K562 (cell line): ENCODE measurements at regions not wholly inside any gene's neighbourhood (a gene's known extent, or its start where the extent isn't known, plus 50 kb on each side); places are given as distances from the start of the nearest gene placed in this dataset.

Experiments used
- ATAC-seq: fragments of 200-7000 bp; cut with Tn5 transposase; 3 replicates; pipeline ENCODE4 v1.9.1; 2020; ENCODE audit warnings: moderate library complexity
- BruUV-seq: library from RNA; stranded (reverse); fragments of 400-500 nt; replicated peaks from 2 replicates; lab custom pipeline; 2021; lab: Mats Ljungman, UMichigan
- CTCF ChIA-PET: fragments of 300-600 bp; formaldehyde crosslinking; extraction: SDS; loops from one replicate; lab custom pipeline; 2021; ENCODE audit warnings: low intra/inter-chr PET ratio; lab: Yijun Ruan, JAX
- POLR2A ChIA-PET: fragments of 300-600, 350-650 bp; sonication (Branson Sonifier 250); formaldehyde crosslinking; extraction: SDS; loops from one replicate; lab custom pipeline; 2021; ENCODE audit warnings: antibody characterized with exemption, inconsistent platforms; lab: Yijun Ruan, JAX
- DNase-seq, 4 experiments: peaks; one replicate each; pipeline versions ENCODE4 v3.0.0 to v3.0.0-alpha.2; 2011 to 2018; ENCODE audit warnings: low spot score in 3 of 4, mixed read lengths in 3 of 4; ENCODE audit errors: extremely low read depth in 1 of 4
- FAIRE-seq: peaks from 2 replicates; lab custom pipeline; 2011; peaks lifted over from hg19 to GRCh38; lab: Jason Lieb, UNC
- H2AFZ ChIP-seq: 2 replicates; pipeline ENCODE4 v1.6.0; 2011; ENCODE audit warnings: low read depth, low read length, control low read depth, inconsistent platforms
- H3K27ac ChIP-seq: fragments of 200-600 bp; 3 replicates; pipeline ENCODE4 v1.8.0; 2011; ENCODE audit warnings: low read depth, mild to moderate bottlenecking, control low read depth, inconsistent platforms, low read length, moderate library complexity, mixed read lengths; ENCODE audit errors: extremely low read depth
- H3K27me3 ChIP-seq, 2 experiments: fragments of 300-600 bp in 1 of 2; 2 replicates in 1 of 2; 3 replicates in 1 of 2; pipeline versions ENCODE4 v1.6.0 to v1.8.0; 2011; ENCODE audit warnings: inconsistent platforms in 2 of 2, low read length in 2 of 2, mild to moderate bottlenecking in 1 of 2, mixed read lengths in 1 of 2, moderate library complexity in 1 of 2; ENCODE audit not compliant: control insufficient read depth in 2 of 2, insufficient read depth in 2 of 2
- H3K36me3 ChIP-seq: fragments of 300-600 bp; 3 replicates; pipeline ENCODE4 v1.8.0; 2011; ENCODE audit warnings: mild to moderate bottlenecking, low read length, inconsistent platforms; ENCODE audit not compliant: control insufficient read depth, insufficient read depth
- H3K4me1 ChIP-seq, 2 experiments: fragments of 200-600 bp in 1 of 2; replicated peaks in 1 of 2; 2 replicates in 1 of 2; 3 replicates in 1 of 2; pipeline versions ENCODE4 v1.5.1 to v1.8.0; 2011; ENCODE audit warnings: inconsistent platforms in 2 of 2, low read length in 2 of 2, mild to moderate bottlenecking in 1 of 2, mixed read lengths in 1 of 2, moderate library complexity in 1 of 2; ENCODE audit not compliant: control insufficient read depth in 2 of 2, insufficient read depth in 2 of 2
- H3K4me2 ChIP-seq: 2 replicates; pipeline ENCODE4 v1.6.1; 2011; ENCODE audit warnings: low read length, control low read depth, inconsistent platforms, mixed read lengths; ENCODE audit not compliant: insufficient read depth
- H3K4me3 ChIP-seq: fragments of 200-600 bp; sonication (generic), shearing (Covaris generic); 2 replicates; pipeline ENCODE4 v1.5.1; 2016; ENCODE audit warnings: control low read depth, inconsistent platforms
- H3K79me2 ChIP-seq: fragments of 200-600 bp; 3 replicates; pipeline ENCODE4 v1.8.0; 2011; ENCODE audit warnings: low read length, inconsistent platforms; ENCODE audit not compliant: control insufficient read depth, insufficient read depth
- H3K9ac ChIP-seq, 2 experiments: 2 replicates each; pipeline versions ENCODE4 v1.6.0 to v1.6.1; 2011; ENCODE audit warnings: low read depth in 2 of 2, low read length in 2 of 2, control low read depth in 1 of 2, inconsistent platforms in 1 of 2, mild to moderate bottlenecking in 1 of 2, mixed read lengths in 1 of 2; ENCODE audit not compliant: insufficient read depth in 1 of 2
- H3K9me1 ChIP-seq: one replicate; pipeline ENCODE4 v1.6.0; 2011; ENCODE audit warnings: inconsistent platforms, mild to moderate bottlenecking, low read length, moderate library complexity; ENCODE audit not compliant: control insufficient read depth, insufficient read depth
- H3K9me3 ChIP-seq: replicated peaks from 2 replicates; pipeline ENCODE4 v1.5.1; 2011; ENCODE audit warnings: low read depth, low read length, inconsistent platforms; ENCODE audit not compliant: control insufficient read depth, insufficient read depth
- H4K20me1 ChIP-seq: replicated peaks from 2 replicates; pipeline ENCODE4 v1.6.1; 2011; ENCODE audit warnings: low read length, inconsistent platforms, mixed read lengths; ENCODE audit not compliant: control insufficient read depth, insufficient read depth
- EZH2 ChIP-seq: IDR thresholded peaks from 2 replicates; pipeline ENCODE4 v1.6.1; 2012; ENCODE audit warnings: low read depth, mild to moderate bottlenecking, inconsistent platforms, low read length, borderline replicate concordance
- HNRNPL ChIP-seq: fragments of 200-400 bp; formaldehyde crosslinking; IDR thresholded peaks from 2 replicates; pipeline ENCODE4 v1.6.1; 2017; ENCODE audit warnings: low read depth, mild to moderate bottlenecking, low read length
- PKNOX1 ChIP-seq: fragments of 450-650 bp; IDR thresholded peaks from 2 replicates; pipeline ENCODE4 v1.6.1; 2016
- POLR2B ChIP-seq: fragments of 450-650 bp; IDR thresholded peaks from 2 replicates; pipeline ENCODE4 v1.6.1; 2018; ENCODE audit warnings: low read depth; ENCODE audit not compliant: partially characterized antibody
- RUNX1 ChIP-seq: sonication (generic); IDR thresholded peaks from 2 replicates; pipeline ENCODE4 v1.6.1; 2016; ENCODE audit warnings: antibody characterized with exemption, low read depth
- SMAD4 ChIP-seq: fragments of 250-450 bp; sonication (Bioruptor Pico); conservative IDR thresholded peaks from 2 replicates; pipeline ENCODE4 v1.8.0; 2021; ENCODE audit warnings: inconsistent platforms, mild to moderate bottlenecking, moderate library complexity
- ZNF121 ChIP-seq: sonication (generic); formaldehyde crosslinking; conservative IDR thresholded peaks from 2 replicates; pipeline ENCODE4 v1.8.0; 2022; ENCODE audit warnings: missing genetic modification reagents
- ZNF140 ChIP-seq: fragments of 250-450 bp; sonication (Bioruptor Pico); IDR thresholded peaks from 2 replicates; pipeline ENCODE4 v1.8.0; 2021; ENCODE audit warnings: moderate library complexity, mild to moderate bottlenecking, inconsistent platforms
- ZNF175 ChIP-seq: fragments of 200-800 bp; sonication (Bioruptor generic); IDR thresholded peaks from 2 replicates; pipeline ENCODE4 v1.6.1; 2016; ENCODE audit warnings: low read depth, mild to moderate bottlenecking, missing genetic modification characterization, missing compliant biosample characterization
- ZNF24 ChIP-seq: fragments of 450-650 bp; IDR thresholded peaks from 2 replicates; pipeline ENCODE4 v1.6.1; 2016
- WGBS: fragments of 100-300 bp; shearing (Covaris generic); methylation state at CpG from one replicate; pipeline ENCODE4 v1.1.6; 2016; ENCODE audit warnings: low coverage, mixed read lengths; ENCODE audit not compliant: insufficient coverage; ENCODE audit errors: missing lambda C conversion rate; 5-methylcytosine and 5-hydroxymethylcytosine counted together
- in situ Hi-C: fragments of 300-500 bp; cut with MboI; formaldehyde crosslinking; loops from 4 replicates; pipeline ENCODE4 v1.15.0; 2018; ENCODE audit warnings: inconsistent platforms, mixed read lengths
- intact Hi-C: fragments of 100-400 bp; cut with micrococcal nuclease; formaldehyde crosslinking; loops from 2 replicates; pipeline ENCODE4 v1.14.2; 2022
- TF ChIP-seq, protein P1 (sequence below): sonication (generic); formaldehyde crosslinking; IDR thresholded peaks from 2 replicates; pipeline ENCODE4 v1.8.0; 2022; ENCODE audit warnings: mild to moderate bottlenecking, missing genetic modification reagents

DNA sequence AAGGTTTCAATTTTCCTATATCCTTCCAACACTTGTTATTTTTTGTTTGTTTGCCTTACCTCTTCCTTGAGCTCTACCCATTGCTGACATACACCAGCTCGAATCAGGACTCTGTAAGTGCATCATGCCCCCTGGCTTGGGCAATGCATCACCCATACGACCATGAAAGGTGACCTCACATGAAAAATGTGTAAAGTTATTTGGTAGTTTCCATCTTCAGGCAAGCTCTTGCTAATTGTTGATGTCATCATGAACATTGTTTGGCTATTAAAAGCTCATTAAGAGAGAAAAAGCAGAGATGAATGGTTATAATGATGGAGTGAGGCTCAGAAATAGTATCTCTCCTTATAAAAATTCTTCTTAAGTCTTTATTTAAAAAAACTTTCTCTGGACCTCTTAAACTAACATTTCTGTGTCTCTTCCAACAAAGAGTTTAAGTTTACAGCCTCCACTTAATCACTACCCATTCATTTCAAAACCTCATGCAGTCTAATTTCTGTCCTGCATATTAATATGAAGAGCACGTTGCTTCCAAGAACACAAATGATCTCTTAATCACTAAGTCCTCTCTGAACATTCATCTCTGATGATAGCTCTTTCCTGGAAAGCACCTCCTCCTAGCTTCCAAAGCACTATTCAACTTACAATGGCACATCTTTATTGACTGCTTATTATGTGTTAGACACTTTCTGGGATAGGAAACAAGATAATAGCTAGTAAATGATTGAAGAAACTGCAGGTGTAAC, 236.3 kb downstream of the NFKBIZ start:
- ATAC-seq, result no peak
- WGBS, result 0% methylated on average over 3 of the region's 3 CpGs
- no peaks in the 10 kb centered on the region for H3K9me3 ChIP-seq
- H3K27me3 ChIP-seq, result no peaks in the 10 kb centered on the region
- CTCF ChIA-PET, result no interaction called here
- no peaks in the 10 kb centered on the region for H3K36me3 ChIP-seq
- TF ChIP-seq EZH2 (no peak), PKNOX1 (no peak), HNRNPL (no peak), RUNX1 (no peak), ZNF24 (no peak), POLR2B (no peak), ZNF140 (CRISPR knock-in tag) (no peak), ZNF121 (CRISPR knock-in tag) (no peak), ZNF175 (CRISPR knock-in tag) (no peak), SMAD4 (no peak)
- TF ChIP-seq, protein P1, sequence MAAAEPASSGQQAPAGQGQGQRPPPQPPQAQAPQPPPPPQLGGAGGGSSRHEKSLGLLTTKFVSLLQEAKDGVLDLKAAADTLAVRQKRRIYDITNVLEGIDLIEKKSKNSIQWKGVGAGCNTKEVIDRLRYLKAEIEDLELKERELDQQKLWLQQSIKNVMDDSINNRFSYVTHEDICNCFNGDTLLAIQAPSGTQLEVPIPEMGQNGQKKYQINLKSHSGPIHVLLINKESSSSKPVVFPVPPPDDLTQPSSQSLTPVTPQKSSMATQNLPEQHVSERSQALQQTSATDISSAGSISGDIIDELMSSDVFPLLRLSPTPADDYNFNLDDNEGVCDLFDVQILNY (CRISPR knock-in tag), result no peak
- TF ChIP-seq, all 486 proteins: peak for 0
- POLR2A ChIA-PET, result interaction anchor here (0.6 kb wide), 1 partner anchor 12 kb away, joined by 3 read pairs; no protein-coding TSS in a partner anchor
- Histone ChIP-seq H3K4me1 (no peaks in the 10 kb centered on the region), H3K4me3 (no peak overlapping the region), H2AFZ (no peak overlapping the region), H3K9ac (no peak overlapping the region), H3K4me2 (no peak overlapping the region), H3K9me1 (no peaks in the 10 kb centered on the region), H3K27ac (no peak overlapping the region), H3K79me2 (no peaks in the 10 kb centered on the region), H4K20me1 (no peaks in the 10 kb centered on the region)
- FAIRE-seq (no peak), DNase-seq (no peak)
- in situ Hi-C loops, result no loop called here
- no TSS peak for BruUV-seq
- intact Hi-C loops, result no loop called here
